Effector memory CD8-positive, alpha-beta T cell (primary cell): ENCODE measurements at regions not wholly inside any gene's neighbourhood (a gene's known extent, or its start where the extent isn't known, plus 50 kb on each side); places are given as distances from the start of the nearest gene placed in this dataset.
A peak's percentile ranks its signal among the peaks of the same experiment; 100 is the strongest.
"Not testable (repeated sequence)": the region's sequence is repeated elsewhere in the genome, so short reads cannot be mapped to it uniquely, and the experiment has no call there.

ENCODE experiments used
- ATAC-seq: fragments of 150-1000 bp; cut with Tn5 transposase; replicated peaks from 2 replicates; pipeline ENCODE4 v1.10.0; 2021; ENCODE audit warnings: mild to moderate bottlenecking, moderate library complexity
- DNase-seq, 3 experiments: peaks; one replicate each; pipeline ENCODE4 v3.0.0; 2021
- H3K27ac Mint-ChIP-seq, 2 donors: one replicate each; pipeline ENCODE4 v1.8.0; 2022; ENCODE audit warnings: mild to moderate bottlenecking in 2 of 2, mixed read lengths in 2 of 2, moderate library complexity in 2 of 2
- H3K27me3 Mint-ChIP-seq, 2 donors: one replicate each; pipeline ENCODE4 v1.8.0; 2022; ENCODE audit warnings: mixed read lengths in 2 of 2
- H3K36me3 Mint-ChIP-seq: one replicate; pipeline ENCODE4 v1.8.0; 2022; ENCODE audit warnings: mild to moderate bottlenecking, moderate library complexity, mixed read lengths; ENCODE audit not compliant: insufficient read depth
- H3K4me1 Mint-ChIP-seq, 2 donors: one replicate each; pipeline ENCODE4 v1.8.0; 2022; ENCODE audit warnings: low read depth in 2 of 2, mixed read lengths in 2 of 2
- H3K4me3 Mint-ChIP-seq, 2 donors: one replicate each; pipeline ENCODE4 v1.8.0; 2022; ENCODE audit warnings: mild to moderate bottlenecking in 2 of 2, mixed read lengths in 2 of 2, moderate library complexity in 2 of 2
- H3K9me3 Mint-ChIP-seq, 2 donors: one replicate each; pipeline ENCODE4 v1.8.0; 2022; ENCODE audit warnings: mixed read lengths in 2 of 2

- DNase-seq (no peak), ATAC-seq (no peak)
- Mint-ChIP-seq H3K36me3 (peaks cover 4% of the 10 kb centered on the region), H3K4me1 (no peaks in the 10 kb centered on the region), H3K27me3 (peaks cover 22 to 41% of the 10 kb centered on the region in 2 donors), H3K27ac (no peak overlapping the region), H3K4me3 (no peak overlapping the region), H3K9me3 (no peaks in the 10 kb centered on the region)
These were observed 56.3 kb downstream of the FOXI3 start for GRCh38 chr2:88396209-88396608.

- Mint-ChIP-seq H3K4me3 (no peak overlapping the region), H3K27me3 (peaks cover 25 to 29% of the 10 kb centered on the region in 2 donors), H3K9me3 (peaks cover 0 to 2% of the 10 kb centered on the region in 2 donors), H3K36me3 (peaks cover 4% of the 10 kb centered on the region), H3K4me1 (no peaks in the 10 kb centered on the region), H3K27ac (no peak overlapping the region)
- no peak for ATAC-seq
- no peak for DNase-seq
These were observed 74.9 kb downstream of the FOXI3 start for GRCh38 chr2:88377641-88377991.

GRCh38 chr2:88372042-88372441 lies 80.5 kb downstream of the FOXI3 start:
- Mint-ChIP-seq H3K4me1 (no peaks in the 10 kb centered on the region), H3K27me3 (peaks cover 21 to 26% of the 10 kb centered on the region in 2 donors), H3K4me3 (no peak overlapping the region), H3K27ac (no peak overlapping the region), H3K36me3 (peaks cover 3% of the 10 kb centered on the region), H3K9me3 (peaks cover 0 to 2% of the 10 kb centered on the region in 2 donors)
- DNase-seq, result no peak
- no peak for ATAC-seq

- H3K27me3 Mint-ChIP-seq, result peaks cover 15 to 17% of the 10 kb centered on the region in 2 donors
- ATAC-seq, H3K4me1 Mint-ChIP-seq, H3K36me3 Mint-ChIP-seq, DNase-seq, H3K27ac Mint-ChIP-seq, H3K4me3 Mint-ChIP-seq, H3K9me3 Mint-ChIP-seq: not testable (repeated sequence)
These were observed 87.1 kb downstream of the FOXI3 start for GRCh38 chr2:88365408-88365807.

GRCh38 chr2:88355486-88355885 lies 97.0 kb downstream of the FOXI3 start:
- DNase-seq (no peak), ATAC-seq (no peak)
- H3K4me3 Mint-ChIP-seq, result no peak overlapping the region
- H3K27me3 Mint-ChIP-seq, result peaks cover 30 to 41% of the 10 kb centered on the region in 2 donors
- H3K27ac Mint-ChIP-seq, result no peak overlapping the region
- H3K36me3 Mint-ChIP-seq, result no peaks in the 10 kb centered on the region
- peaks cover 3 to 4% of the 10 kb centered on the region in 2 donors for H3K4me1 Mint-ChIP-seq
- H3K9me3 Mint-ChIP-seq, result no peaks in the 10 kb centered on the region

- Mint-ChIP-seq H3K36me3 (no peaks in the 10 kb centered on the region), H3K9me3 (no peaks in the 10 kb centered on the region), H3K4me1 (peaks cover 3 to 4% of the 10 kb centered on the region in 2 donors), H3K27ac (peak overlapping the region in 1 of 2 donors; percentile 62), H3K4me3 (peak overlapping the region; percentile 73 to 79), H3K27me3 (peaks cover 43 to 80% of the 10 kb centered on the region in 2 donors)
- no peak for DNase-seq
- no peak for ATAC-seq
These were observed 101.3 kb downstream of the FOXI3 start for GRCh38 chr2:88351249-88351601.

GRCh38 chr2:88350331-88351248 lies 101.9 kb downstream of the FOXI3 start:
- peaks cover 38 to 83% of the 10 kb centered on the region in 2 donors for H3K27me3 Mint-ChIP-seq
- H3K27ac Mint-ChIP-seq, result peak overlapping the region in 1 of 2 donors; percentile 62
- DNase-seq, result peak; percentile 57 to 75 (median 60)
- no peaks in the 10 kb centered on the region for H3K36me3 Mint-ChIP-seq
- no peaks in the 10 kb centered on the region for H3K9me3 Mint-ChIP-seq
- peaks cover 3 to 4% of the 10 kb centered on the region in 2 donors for H3K4me1 Mint-ChIP-seq
- peak overlapping the region; percentile 73 to 79 for H3K4me3 Mint-ChIP-seq
- peak; percentile 70 for ATAC-seq

- ATAC-seq (no peak), DNase-seq (no peak)
- H3K27me3 Mint-ChIP-seq, result peaks cover 14 to 53% of the 10 kb centered on the region in 2 donors
- H3K4me1 Mint-ChIP-seq, result peaks cover 7 to 8% of the 10 kb centered on the region in 2 donors
- H3K9me3 Mint-ChIP-seq, result no peaks in the 10 kb centered on the region
- no peak overlapping the region for H3K27ac Mint-ChIP-seq
- H3K36me3 Mint-ChIP-seq, result peaks cover 3% of the 10 kb centered on the region
- H3K4me3 Mint-ChIP-seq, result no peak overlapping the region
These were observed 106.7 kb downstream of the FOXI3 start for GRCh38 chr2:88345842-88346241.

GRCh38 chr2:88342749-88343148 lies 109.7 kb downstream of the FOXI3 start:
- ATAC-seq (no peak), DNase-seq (no peak)
- peak overlapping the region in 1 of 2 donors; percentile 50 for H3K27ac Mint-ChIP-seq
- peaks cover 3% of the 10 kb centered on the region for H3K36me3 Mint-ChIP-seq
- peaks cover 6 to 7% of the 10 kb centered on the region in 2 donors for H3K4me1 Mint-ChIP-seq
- peaks cover 2 to 25% of the 10 kb centered on the region in 2 donors for H3K27me3 Mint-ChIP-seq
- H3K4me3 Mint-ChIP-seq, result peak overlapping the region; percentile 56 to 62
- no peaks in the 10 kb centered on the region for H3K9me3 Mint-ChIP-seq

GRCh38 chr2:88334418-88334817 lies 118.1 kb downstream of the FOXI3 start:
- Mint-ChIP-seq H3K36me3 (no peaks in the 10 kb centered on the region), H3K4me3 (no peak overlapping the region), H3K27ac (no peak overlapping the region), H3K9me3 (no peaks in the 10 kb centered on the region), H3K27me3 (peaks cover 44 to 48% of the 10 kb centered on the region in 2 donors), H3K4me1 (no peaks in the 10 kb centered on the region)
- DNase-seq (no peak), ATAC-seq (no peak)

GRCh38 chr2:88331239-88331638 lies 121.3 kb downstream of the FOXI3 start:
- no peak for DNase-seq
- Mint-ChIP-seq H3K4me1 (no peaks in the 10 kb centered on the region), H3K27ac (no peak overlapping the region), H3K36me3 (no peaks in the 10 kb centered on the region), H3K9me3 (no peaks in the 10 kb centered on the region), H3K4me3 (no peak overlapping the region), H3K27me3 (peaks cover 32 to 50% of the 10 kb centered on the region in 2 donors)
- no peak for ATAC-seq

- H3K9me3 Mint-ChIP-seq, result no peaks in the 10 kb centered on the region
- H3K4me3 Mint-ChIP-seq, result no peak overlapping the region
- H3K36me3 Mint-ChIP-seq, result no peaks in the 10 kb centered on the region
- no peak overlapping the region for H3K27ac Mint-ChIP-seq
- ATAC-seq, result no peak
- DNase-seq, result no peak
- H3K27me3 Mint-ChIP-seq, result peaks cover 32 to 50% of the 10 kb centered on the region in 2 donors
- H3K4me1 Mint-ChIP-seq, result no peaks in the 10 kb centered on the region
These were observed 122.5 kb downstream of the FOXI3 start for GRCh38 chr2:88329815-88330603.

- no peak for ATAC-seq
- Mint-ChIP-seq H3K27ac (no peak overlapping the region), H3K9me3 (peaks cover 0 to 2% of the 10 kb centered on the region in 2 donors), H3K4me1 (no peaks in the 10 kb centered on the region), H3K4me3 (no peak overlapping the region), H3K36me3 (no peaks in the 10 kb centered on the region), H3K27me3 (peaks cover 14 to 38% of the 10 kb centered on the region in 2 donors)
- no peak for DNase-seq
These were observed 130.8 kb downstream of the FOXI3 start for GRCh38 chr2:88321449-88322248.
